Fibroblast of peridontal ligament (primary cell): ENCODE measurements at regions not wholly inside any gene's neighbourhood (a gene's known extent, or its start where the extent isn't known, plus 50 kb on each side); places are given as distances from the start of the nearest gene placed in this dataset.
A peak's percentile ranks its signal among the peaks of the same experiment; 100 is the strongest.

Source experiments
- DNase-seq: peaks from one replicate; pipeline ENCODE4 v3.0.0-alpha.2; 2010; ENCODE audit errors: extremely low read depth

DNA sequence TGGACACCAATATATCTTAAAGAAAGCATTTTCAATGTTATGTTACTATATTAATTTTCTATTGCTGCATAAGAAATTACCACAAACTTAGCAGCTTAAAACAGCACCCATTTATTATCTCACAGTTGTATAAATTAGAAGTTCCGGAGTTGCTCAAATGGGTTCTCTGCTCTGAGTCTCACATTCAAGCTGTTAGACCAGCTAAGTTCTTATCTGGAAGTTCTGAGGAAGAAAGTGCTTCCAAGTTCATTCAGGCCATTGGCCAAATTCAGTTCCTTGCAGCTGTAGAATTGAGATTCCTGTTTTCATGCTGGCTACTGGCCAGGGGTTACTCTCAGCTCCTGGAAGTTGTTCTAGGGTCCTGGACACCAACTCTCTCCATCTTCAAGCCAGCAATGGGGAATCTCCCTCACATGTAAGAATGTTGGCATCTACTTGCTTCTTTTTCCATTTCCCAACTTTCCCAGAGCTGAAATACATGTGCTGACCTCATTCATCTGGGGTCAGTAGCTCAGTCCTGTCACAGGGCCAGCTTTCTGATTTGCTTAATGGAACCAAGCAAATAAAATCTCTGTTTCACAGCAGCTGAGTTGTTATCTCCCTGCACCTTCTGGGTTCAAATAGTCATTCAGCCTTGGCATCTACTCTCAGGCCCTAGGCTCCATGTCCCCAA is 99.6 kb upstream of the INTU start:
- DNase-seq = peak; percentile 91

- no peak for DNase-seq
These were observed 98.5 kb upstream of the INTU start for GRCh38 chr4:127534041-127534825.

GRCh38 chr4:127538016-127538415 is 94.7 kb upstream of the INTU start:
- DNase-seq = no peak

DNA sequence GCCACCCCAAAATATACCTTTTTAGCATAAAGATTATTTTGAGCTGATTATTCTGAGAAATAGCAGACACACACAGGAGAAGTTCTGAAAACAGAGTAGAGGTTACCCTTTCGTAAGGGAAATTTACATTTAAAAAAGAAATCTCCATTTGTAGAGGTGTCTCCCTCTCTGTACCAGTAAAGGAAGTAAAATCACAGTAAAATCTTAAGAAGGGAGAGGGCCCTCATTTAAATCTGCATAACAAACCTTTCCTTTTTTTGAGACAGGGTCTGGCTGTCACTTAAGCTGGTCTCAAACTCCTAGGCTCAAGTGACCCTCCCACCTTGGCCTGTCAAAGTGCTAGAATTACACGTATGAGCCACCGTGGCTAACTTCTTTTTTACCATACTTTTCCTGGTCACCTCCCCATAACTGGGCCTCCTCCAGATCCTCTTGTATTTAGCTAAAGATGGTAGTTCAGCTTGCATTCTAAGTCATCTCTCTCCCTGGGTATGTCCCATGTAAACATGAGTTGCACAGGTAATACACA is 92.2 kb upstream of the INTU start:
- no peak for DNase-seq

DNA sequence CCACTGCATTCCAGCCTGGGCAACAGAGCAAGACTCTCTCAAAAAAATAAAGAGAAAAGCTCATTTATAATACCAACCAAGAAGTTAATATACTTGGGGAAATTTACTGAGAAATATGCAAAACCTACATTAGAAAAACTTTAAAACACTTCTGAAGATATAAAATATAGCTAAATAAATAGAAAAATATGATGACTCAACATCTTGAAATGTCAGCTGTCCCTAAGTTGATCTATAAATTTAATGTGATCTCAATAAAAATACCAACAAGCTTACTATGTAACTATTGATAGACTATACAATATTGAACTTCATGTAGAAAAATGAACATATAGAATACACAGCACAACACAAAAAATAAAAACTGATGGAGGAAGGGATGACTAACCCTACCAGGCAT is 87.5 kb upstream of the INTU start:
- DNase-seq = no peak

- DNase-seq = peak; percentile 25
These were observed 83.5 kb upstream of the INTU start for GRCh38 chr4:127548990-127549925.

GRCh38 chr4:127555106-127555505 is 77.7 kb upstream of the INTU start:
- no peak for DNase-seq

DNA sequence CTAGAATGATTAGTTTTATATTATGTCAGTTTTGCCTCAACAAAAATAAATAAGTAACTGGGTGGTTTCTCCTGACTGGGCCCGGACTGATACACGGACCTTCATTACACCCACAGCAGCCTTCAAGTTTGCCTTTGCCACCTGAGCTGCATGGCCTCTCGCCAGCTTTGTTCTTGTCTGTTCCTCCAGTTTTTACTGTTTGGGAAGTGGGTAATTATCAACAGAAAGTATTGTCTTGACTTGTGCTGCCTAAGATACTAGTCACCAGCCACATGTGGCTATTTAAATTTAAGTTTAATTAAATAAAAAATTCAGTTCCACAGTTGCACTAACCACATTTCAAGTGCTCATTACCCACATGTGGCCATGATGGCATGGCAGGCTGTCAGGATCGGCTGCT is 74.7 kb upstream of the INTU start:
- no peak for DNase-seq

DNA sequence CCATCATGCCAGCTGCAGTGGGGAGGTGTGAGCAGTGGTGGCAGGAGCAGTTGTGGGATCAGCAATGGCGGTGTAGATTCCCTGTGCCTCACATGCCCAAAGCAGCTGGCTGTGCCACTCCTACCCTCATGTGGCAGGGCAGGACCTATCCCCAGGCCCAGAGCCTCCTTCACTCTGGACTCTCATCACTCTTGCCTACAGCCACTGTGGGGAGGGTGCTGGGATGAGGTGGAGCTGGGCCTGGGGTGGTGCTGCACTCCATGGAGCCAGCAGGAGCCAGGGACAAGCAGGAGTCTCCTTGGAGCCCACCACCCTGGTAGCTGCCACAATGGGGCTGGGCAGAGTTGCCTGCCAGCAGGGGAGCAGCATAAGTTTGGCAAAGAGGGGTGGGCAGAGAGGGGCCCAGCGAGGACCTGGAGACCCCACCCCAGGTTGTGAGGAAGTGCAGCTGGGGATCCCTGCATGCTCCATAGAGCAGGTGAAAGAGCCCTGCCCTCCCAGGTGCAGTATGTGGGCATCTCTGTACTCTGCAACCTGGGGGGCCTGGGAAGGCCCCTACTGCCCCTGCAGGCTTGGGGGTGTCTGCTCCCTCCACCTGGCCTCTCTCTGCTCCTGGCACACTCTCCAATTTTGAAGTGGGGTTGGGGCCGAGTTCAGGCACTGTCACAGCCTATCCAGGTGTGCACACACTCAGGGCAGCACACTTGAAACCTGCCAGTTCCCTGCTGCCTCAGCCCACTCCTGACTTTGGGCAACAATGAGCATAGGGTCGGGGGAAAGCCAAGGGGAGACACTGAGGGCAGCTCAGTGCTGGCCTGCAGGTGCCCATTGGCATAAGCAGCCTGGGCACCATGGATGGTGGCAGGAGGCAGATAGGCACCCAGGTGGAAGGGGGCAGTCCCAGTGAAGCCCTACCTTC is 74.0 kb upstream of the INTU start:
- no peak for DNase-seq

DNA sequence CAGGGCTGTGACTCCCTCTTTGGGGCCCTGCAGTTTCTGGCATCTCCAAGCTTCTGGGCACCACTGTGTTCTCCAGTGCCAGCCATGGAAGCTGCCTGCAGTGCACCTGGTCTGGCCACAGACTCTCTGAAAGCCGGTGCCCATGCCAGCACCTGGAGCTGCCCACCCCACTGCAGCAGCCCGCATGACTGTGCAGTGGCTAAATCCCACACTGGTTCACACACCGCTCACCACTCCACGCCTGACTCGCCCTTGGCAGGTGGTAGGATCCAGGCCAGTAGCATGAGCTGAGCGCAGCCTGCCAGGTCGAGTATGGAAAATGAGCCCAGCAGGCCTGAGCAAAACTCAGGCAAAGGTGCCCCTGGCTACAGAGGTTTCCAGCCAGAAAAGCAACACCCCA is 72.8 kb upstream of the INTU start:
- no peak for DNase-seq

DNA sequence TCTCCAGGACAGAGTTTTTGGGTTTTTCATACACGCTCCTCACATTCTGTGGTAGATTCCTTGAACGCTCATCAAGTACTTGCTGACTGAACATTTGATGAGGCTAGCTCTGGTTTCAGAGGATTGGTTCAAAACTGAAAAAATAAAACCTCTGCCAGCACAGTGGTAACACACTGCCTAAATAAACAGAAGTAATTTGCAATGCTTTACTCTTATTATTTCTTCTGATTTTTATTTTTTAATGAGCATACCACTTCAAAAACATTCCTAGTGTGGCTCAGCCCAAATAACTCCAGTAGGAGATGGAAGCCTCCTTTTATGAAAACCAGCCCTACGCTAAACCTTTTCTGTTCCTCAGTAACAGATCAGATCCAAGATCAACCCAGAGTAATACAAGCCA is 72.0 kb upstream of the INTU start:
- DNase-seq = peak; percentile 13

- no peak for DNase-seq
These were observed 58.1 kb upstream of the INTU start for GRCh38 chr4:127574643-127575042.

GRCh38 chr4:127575888-127576287 is 56.9 kb upstream of the INTU start:
- DNase-seq = no peak

DNA sequence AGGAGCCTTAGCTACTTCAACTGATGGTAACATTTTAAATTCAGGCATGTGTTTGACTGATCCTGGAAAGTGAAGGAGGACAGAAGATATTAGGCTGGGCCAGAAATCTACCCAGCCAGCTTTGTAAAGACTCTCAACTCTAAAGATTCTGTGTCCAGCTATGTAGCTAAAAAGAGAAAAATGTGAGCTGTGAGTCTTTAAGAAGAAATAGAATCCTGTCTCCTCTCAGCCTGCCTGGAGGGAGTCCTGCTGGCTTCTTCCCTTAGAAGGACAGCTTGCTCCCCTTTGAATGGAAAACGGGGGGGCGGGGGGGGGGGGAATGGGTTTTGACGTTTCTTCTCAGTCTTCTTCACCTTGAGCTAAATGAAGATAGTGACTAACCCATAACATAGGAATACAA is 54.3 kb upstream of the INTU start:
- DNase-seq = no peak

- DNase-seq = no peak
These were observed 53.8 kb upstream of the INTU start for GRCh38 chr4:127578967-127579366.

- DNase-seq = no peak
These were observed 52.9 kb upstream of the INTU start for GRCh38 chr4:127579821-127580220.

DNA sequence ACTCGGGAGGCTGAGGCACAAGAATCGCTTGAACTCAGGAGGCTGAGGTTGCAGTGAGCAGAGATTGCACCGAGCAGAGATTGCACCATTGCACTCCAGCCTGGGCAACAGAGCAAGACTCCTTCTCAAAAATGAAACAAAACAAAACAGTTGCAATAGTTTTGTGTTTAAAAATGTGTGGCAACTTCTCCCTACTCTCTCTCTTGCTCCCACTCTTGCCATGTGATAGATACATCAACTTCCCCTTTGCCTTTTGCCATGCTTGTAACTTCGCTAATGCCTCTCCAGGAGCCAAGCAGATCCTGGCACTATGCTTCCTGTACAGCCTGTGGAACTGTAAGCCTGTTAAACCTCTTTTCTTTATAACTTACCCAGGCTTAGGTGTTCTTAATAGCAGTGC is 52.5 kb upstream of the INTU start:
- no peak for DNase-seq

GRCh38 chr4:127580891-127581290 is 51.9 kb upstream of the INTU start:
- DNase-seq = no peak
